GM18951 (cell line): ENCODE measurements at regions not wholly inside any gene's neighbourhood (a gene's known extent, or its start where the extent isn't known, plus 50 kb on each side); places are given as distances from the start of the nearest gene placed in this dataset.

Experiments
- POLR2A ChIP-seq: IDR thresholded peaks from 4 replicates; pipeline ENCODE4 v1.6.1; 2011; ENCODE audit warnings: mild to moderate bottlenecking; ENCODE audit not compliant: insufficient read length, insufficient read depth; ENCODE audit errors: extremely low read depth
- in situ Hi-C: fragments of 300-500 bp; cut with MboI; formaldehyde crosslinking; loops from one replicate; pipeline ENCODE4 v1.12.0; 2022; ENCODE audit warnings: low sequenced_read_pairs, mixed read lengths, inconsistent platforms; ENCODE audit not compliant: unreplicated experiment

DNA sequence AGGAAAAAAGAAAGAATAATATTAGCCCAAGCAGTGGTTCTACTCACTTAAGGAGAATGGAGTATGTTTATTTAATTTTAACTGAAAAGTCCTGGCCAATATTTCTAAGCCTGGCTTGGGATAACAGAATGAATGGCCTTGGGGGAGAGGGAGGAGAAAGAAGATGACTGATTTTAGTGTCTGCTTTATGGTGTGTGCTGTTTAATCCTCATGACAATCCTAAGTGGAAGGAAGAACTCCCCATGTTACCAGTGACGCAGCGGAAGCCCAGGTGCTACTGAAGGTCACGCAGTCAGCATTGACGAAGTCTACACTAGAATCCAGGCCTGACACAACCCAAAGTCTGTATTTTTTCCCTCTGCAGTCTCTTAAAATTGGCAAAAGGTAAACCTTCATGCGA, 50.5 kb downstream of the PALM2AKAP2 start:
- in situ Hi-C loops = no loop called here

GRCh38 chr9:109831998-109832658, 52.1 kb downstream of the PALM2AKAP2 start:
- in situ Hi-C loops = no loop called here

More for the DNA sequence above, 50.5 kb downstream of the PALM2AKAP2 start:
- no peak for TF ChIP-seq POLR2A

DNA sequence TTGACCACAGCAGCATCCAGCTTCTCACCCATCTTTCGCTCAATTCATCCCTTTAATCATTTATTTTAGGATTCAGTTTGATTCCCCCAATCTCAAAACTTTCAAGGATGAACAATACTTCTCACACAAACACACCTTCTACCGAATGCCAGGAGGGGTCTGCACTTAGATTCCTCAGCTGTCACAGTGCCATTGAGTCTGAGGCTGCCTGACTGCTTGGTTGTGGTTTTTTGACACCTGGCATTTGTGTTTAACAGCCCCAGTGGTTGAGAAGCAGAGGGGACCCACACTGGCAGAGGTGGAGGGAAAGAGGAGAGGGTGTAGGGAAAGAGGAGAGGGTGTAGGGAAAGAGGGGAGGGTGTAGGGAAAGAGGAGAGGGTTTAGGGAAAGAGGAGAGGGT, 54.9 kb downstream of the PALM2AKAP2 start:
- no peak for TF ChIP-seq POLR2A
- in situ Hi-C loops = no loop called here

More at GRCh38 chr9:109831998-109832658, 52.1 kb downstream of the PALM2AKAP2 start:
- TF ChIP-seq POLR2A = no peak

DNA sequence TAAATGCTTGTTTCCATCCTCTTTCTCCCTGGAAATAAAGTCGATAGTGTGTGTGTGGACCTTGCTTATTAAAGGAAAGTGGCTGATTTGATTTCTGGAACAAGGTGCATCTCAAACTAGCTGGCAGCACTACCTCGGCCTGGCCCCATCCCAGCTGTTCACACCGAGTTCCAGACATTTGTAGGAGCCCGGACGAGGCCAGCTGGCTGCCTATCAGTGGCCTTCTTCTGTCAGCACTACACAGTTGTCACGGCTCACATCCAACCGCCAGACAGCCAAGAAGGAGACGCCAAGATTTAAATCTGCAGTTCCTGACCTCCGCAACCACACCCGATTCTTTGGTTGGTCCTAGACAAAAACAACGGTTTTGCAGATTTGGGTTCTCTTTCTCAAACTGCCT, 63.6 kb downstream of the PALM2AKAP2 start:
- in situ Hi-C loops = no loop called here
- no peak for TF ChIP-seq POLR2A

DNA sequence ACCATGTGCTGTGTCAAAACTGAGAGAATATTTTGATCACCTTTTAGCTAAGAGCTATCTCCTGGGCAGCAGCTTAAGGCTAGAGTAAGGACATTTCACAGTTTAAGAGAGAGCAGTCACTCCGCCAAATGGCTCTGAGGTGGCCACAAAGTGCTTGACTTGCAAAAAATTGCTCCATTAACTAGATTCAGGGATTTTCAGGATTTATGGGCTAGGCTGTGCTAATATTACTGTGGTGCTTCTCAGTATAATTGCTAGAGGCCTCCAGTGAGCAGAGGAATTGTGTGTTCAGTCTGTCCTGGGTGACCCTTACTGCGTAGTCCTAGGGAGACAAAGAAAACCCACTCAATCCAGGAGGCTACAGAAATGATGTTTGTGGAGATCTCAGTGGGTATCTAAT, 65.2 kb downstream of the PALM2AKAP2 start:
- in situ Hi-C loops = no loop called here
- no peak for TF ChIP-seq POLR2A

- TF ChIP-seq POLR2A = no peak
- in situ Hi-C loops = no loop called here
Observed at GRCh38 chr9:109846776-109847175, 66.8 kb downstream of the PALM2AKAP2 start.

DNA sequence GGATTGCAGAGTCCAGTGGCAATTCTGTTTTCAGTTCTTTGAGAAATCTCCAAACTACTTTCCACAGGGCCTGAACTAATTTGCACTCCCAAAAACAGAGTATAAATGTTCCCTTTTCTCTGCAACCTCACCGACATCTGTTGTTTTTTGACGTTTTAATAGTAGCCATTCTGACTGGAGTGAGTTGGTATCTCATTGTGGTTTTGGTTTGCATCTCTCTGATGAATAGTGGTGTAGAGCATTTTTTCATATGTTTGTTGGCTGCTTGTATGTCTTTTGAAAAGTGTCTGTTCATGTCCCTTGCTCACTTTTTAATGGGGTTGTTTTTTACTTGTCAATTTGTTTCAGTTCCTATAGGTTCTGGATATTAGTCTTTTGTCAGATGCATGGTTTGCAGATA, 72.6 kb downstream of the PALM2AKAP2 start:
- TF ChIP-seq POLR2A = no peak
- in situ Hi-C loops = no loop called here

DNA sequence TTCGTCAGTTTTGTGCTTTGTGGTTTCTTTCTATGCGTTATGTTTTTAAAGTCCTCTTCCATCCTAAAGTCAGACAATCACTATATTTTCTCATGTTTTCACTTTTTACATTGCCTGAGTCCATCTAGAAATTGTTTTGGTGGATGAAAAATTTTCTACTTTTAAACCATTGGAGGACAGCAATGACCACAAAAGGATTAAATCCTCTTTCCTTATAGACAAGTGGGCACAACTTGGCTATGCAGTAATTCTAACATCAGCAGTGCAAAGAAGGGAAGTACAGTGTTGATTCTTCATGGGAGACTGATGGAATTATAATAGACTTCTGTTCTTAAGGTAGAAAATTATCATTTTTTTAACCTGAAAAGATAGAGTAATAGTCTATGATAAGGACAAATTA, 75.5 kb downstream of the PALM2AKAP2 start:
- TF ChIP-seq POLR2A = no peak
- in situ Hi-C loops = no loop called here

GRCh38 chr9:109856785-109857184, 76.8 kb downstream of the PALM2AKAP2 start:
- no peak for TF ChIP-seq POLR2A
- in situ Hi-C loops = no loop called here

DNA sequence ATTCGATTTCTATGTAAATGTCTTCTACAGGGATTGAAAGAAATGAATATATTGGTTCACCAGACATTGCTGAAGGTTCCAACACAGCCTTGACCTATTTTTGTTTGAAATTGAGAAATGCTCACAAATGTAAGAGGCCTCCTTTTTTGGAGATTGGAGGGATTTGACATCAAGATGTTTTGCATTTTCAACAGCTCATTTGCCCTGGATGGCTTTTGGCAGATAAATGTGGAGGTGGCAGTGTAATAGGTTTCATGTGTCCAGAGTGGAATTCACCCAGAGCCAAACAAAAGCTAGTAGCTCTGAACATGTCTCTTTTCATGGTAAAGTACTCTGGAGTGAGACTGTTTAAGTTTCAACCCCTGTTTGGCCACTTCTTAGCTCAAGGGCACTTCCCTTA, 77.3 kb downstream of the PALM2AKAP2 start:
- in situ Hi-C loops = no loop called here
- no peak for TF ChIP-seq POLR2A

- TF ChIP-seq POLR2A = no peak
- in situ Hi-C loops = no loop called here
Observed at GRCh38 chr9:109859447-109859846, 79.4 kb downstream of the PALM2AKAP2 start.

DNA sequence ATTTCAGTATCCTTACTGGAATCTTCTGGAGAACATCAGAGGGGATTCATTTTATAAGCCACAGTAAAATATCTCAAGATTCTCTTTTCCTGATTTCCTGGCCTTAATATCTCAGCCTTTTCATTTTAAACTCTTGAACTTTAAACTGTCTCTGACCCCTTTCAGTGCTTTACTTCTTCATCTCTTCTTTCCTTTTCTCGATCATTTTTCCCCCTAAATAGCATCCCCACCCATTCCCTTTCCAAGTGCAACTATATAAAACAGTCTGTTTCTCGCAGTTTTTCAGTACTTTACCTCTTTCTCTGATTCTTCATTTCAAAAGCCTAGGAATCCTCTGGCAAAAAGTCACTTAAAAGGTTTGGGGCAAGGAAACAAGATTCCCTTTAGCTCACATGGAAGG, 80.5 kb downstream of the PALM2AKAP2 start:
- in situ Hi-C loops = no loop called here
- no peak for TF ChIP-seq POLR2A

- TF ChIP-seq POLR2A = no peak
- in situ Hi-C loops = no loop called here
Observed at GRCh38 chr9:109861499-109861898, 81.5 kb downstream of the PALM2AKAP2 start.

- in situ Hi-C loops = no loop called here
- TF ChIP-seq POLR2A = no peak
Observed at GRCh38 chr9:109861918-109862317, 81.9 kb downstream of the PALM2AKAP2 start.

GRCh38 chr9:109862452-109862851, 82.5 kb downstream of the PALM2AKAP2 start:
- in situ Hi-C loops = no loop called here
- TF ChIP-seq POLR2A = no peak
